ENCODE measurements at regions not wholly inside any gene's neighbourhood (a gene's known extent, or its start where the extent isn't known, plus 50 kb on each side); places are given as distances from the start of the nearest gene placed in this dataset.

DNA sequence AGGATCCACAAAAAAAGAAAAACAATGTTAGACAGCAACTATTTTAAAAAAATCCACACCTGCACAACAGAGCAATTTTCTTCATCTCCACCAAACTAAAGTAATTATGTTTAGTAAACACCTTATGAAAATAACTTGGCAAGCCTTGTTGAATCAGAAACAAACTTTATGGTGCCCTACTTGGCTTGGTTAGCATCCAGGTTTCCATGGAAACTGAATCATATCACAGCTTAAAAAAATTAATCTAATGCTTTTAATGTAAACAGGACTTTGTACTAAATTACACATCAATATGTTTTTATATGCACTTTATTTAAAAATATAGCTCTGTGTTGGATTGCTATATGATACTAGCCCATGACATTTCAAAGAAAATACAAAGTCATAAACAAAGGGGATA lies 1882.4 kb downstream of the SUCLG1 start:
- H3K27me3 ChIP-seq (replicated peaks; ENCODE audit: insufficient read depth, low read length), result no peaks in the 10 kb centered on the region
- H3K27ac ChIP-seq (ENCODE audit: low read length), result no peak overlapping the region
- H3K4me2 ChIP-seq (ENCODE audit: low read depth, low read length), result no peak overlapping the region
- H4K20me1 ChIP-seq (ENCODE audit: insufficient read depth, low read length), result no peaks in the 10 kb centered on the region
- no peaks in the 10 kb centered on the region for H3K4me1 ChIP-seq (ENCODE audit: low read length)
- no peaks in the 10 kb centered on the region for H3F3A ChIP-seq (ENCODE audit: insufficient read depth, low read length)
- H3K4me3 ChIP-seq (ENCODE audit: low read length), result no peak overlapping the region
- no peak overlapping the region for H2AFZ ChIP-seq (ENCODE audit: low read length)
- no peak for DNase-seq
- H3K9ac ChIP-seq (ENCODE audit: low read length), result no peak overlapping the region
- no peaks in the 10 kb centered on the region for H3K9me2 ChIP-seq (replicated peaks; ENCODE audit: insufficient read depth, low read length)
- H3K9me3 ChIP-seq (replicated peaks; ENCODE audit: insufficient read depth, low read length), result no peaks in the 10 kb centered on the region
- TF ChIP-seq EZH2 (optimal IDR thresholded peaks at IDR 0.05; ENCODE audit: low read depth, low read length) (no peak), EZH2phosphoT487 (IDR thresholded peaks at IDR 0.05; ENCODE audit: low read length) (no peak)
- TF ChIP-seq, protein P1, sequence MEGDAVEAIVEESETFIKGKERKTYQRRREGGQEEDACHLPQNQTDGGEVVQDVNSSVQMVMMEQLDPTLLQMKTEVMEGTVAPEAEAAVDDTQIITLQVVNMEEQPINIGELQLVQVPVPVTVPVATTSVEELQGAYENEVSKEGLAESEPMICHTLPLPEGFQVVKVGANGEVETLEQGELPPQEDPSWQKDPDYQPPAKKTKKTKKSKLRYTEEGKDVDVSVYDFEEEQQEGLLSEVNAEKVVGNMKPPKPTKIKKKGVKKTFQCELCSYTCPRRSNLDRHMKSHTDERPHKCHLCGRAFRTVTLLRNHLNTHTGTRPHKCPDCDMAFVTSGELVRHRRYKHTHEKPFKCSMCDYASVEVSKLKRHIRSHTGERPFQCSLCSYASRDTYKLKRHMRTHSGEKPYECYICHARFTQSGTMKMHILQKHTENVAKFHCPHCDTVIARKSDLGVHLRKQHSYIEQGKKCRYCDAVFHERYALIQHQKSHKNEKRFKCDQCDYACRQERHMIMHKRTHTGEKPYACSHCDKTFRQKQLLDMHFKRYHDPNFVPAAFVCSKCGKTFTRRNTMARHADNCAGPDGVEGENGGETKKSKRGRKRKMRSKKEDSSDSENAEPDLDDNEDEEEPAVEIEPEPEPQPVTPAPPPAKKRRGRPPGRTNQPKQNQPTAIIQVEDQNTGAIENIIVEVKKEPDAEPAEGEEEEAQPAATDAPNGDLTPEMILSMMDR (IDR thresholded peaks at IDR 0.05; ENCODE audit: low read length), result no peak
- H3K36me3 ChIP-seq (replicated peaks; ENCODE audit: insufficient read depth, low read length), result no peaks in the 10 kb centered on the region
- H3K79me2 ChIP-seq (ENCODE audit: low read length), result no peaks in the 10 kb centered on the region

DNA sequence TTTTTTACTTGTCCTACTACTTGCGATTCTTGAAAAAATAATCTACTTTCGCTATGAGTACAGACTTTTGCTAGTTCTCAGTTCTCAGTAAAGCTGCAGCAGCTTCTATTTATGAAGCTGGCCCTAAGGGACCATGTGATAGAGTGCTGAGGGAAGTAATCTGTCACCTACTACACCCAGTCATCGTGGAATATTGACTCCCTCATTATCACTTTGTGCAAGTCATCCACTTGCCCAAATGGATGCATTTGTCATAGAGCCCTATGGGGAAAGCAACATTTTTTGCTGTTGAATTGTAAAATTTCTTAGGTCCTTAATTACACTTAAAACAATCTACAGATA lies 1919.8 kb downstream of the SUCLG1 start:
- Histone ChIP-seq H2AFZ (ENCODE audit: low read length) (0 out of 2 replicates have a peak overlapping the region, but pooled peaks have one; percentile 4), H3K9me3 (replicated peaks; ENCODE audit: insufficient read depth, low read length) (no peaks in the 10 kb centered on the region), H3K4me1 (ENCODE audit: low read length) (no peaks in the 10 kb centered on the region), H3K4me2 (ENCODE audit: low read depth, low read length) (no peak overlapping the region), H3K9ac (ENCODE audit: low read length) (no peak overlapping the region), H3K27ac (ENCODE audit: low read length) (no peak overlapping the region), H3K79me2 (ENCODE audit: low read length) (no peaks in the 10 kb centered on the region), H3K36me3 (replicated peaks; ENCODE audit: insufficient read depth, low read length) (no peaks in the 10 kb centered on the region), H3K9me2 (replicated peaks; ENCODE audit: insufficient read depth, low read length) (no peaks in the 10 kb centered on the region), H3K4me3 (ENCODE audit: low read length) (no peak overlapping the region), H3K27me3 (replicated peaks; ENCODE audit: insufficient read depth, low read length) (no peaks in the 10 kb centered on the region), H3F3A (ENCODE audit: insufficient read depth, low read length) (no peaks in the 10 kb centered on the region), H4K20me1 (ENCODE audit: insufficient read depth, low read length) (no peaks in the 10 kb centered on the region)
- peak; percentile 10 for DNase-seq
- TF ChIP-seq EZH2 (optimal IDR thresholded peaks at IDR 0.05; ENCODE audit: low read depth, low read length) (no peak), EZH2phosphoT487 (IDR thresholded peaks at IDR 0.05; ENCODE audit: low read length) (no peak)
- TF ChIP-seq, protein P1 (IDR thresholded peaks at IDR 0.05; ENCODE audit: low read length), result no peak

DNA sequence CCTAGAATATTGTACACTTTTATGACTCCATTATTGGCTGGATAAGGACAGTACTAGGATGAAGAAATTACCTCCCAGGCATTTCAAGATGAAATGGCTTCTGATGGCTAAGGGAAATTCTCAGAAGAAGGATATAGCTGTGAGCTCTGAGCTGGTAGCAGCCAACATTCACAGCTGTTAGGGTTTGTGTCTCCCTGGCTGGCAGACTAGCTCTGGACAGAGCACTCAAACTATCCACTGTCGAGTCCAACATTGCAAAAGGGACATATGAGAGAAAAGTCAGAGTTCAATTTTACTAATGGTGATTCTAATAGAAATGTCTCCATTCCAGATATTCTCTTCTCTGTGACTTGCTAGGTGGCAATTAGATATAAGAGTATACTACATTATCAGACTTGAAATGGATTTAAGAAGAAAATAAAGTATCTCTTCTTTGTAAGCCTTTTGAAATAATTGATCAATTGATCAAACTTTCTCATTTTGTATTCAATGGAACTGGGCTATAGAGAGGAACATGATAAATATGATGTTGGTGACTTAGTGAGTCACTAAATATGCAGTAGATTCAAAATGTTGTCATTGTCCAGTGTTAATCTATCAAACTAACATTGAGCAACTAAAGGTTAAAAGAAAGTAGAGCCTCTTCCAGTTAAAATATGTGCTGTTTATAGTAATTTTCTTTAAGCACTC lies 1920.3 kb downstream of the SUCLG1 start:
- no peaks in the 10 kb centered on the region for H3K9me3 ChIP-seq (replicated peaks; ENCODE audit: insufficient read depth, low read length)
- TF ChIP-seq, protein P1 (IDR thresholded peaks at IDR 0.05; ENCODE audit: low read length), result no peak
- no peak for TF ChIP-seq EZH2phosphoT487 (IDR thresholded peaks at IDR 0.05; ENCODE audit: low read length)
- TF ChIP-seq EZH2 (optimal IDR thresholded peaks at IDR 0.05; ENCODE audit: low read depth, low read length), result no peak
- no peak for DNase-seq
- H3K27me3 ChIP-seq (replicated peaks; ENCODE audit: insufficient read depth, low read length), result no peaks in the 10 kb centered on the region
- H3K79me2 ChIP-seq (ENCODE audit: low read length), result no peaks in the 10 kb centered on the region
- H3K4me1 ChIP-seq (ENCODE audit: low read length), result no peaks in the 10 kb centered on the region
- H3K9me2 ChIP-seq (replicated peaks; ENCODE audit: insufficient read depth, low read length), result no peaks in the 10 kb centered on the region
- no peak overlapping the region for H3K9ac ChIP-seq (ENCODE audit: low read length)
- H2AFZ ChIP-seq (ENCODE audit: low read length), result 0 out of 2 replicates have a peak overlapping the region, but pooled peaks have one; percentile 4
- H3K36me3 ChIP-seq (replicated peaks; ENCODE audit: insufficient read depth, low read length), result no peaks in the 10 kb centered on the region
- no peaks in the 10 kb centered on the region for H3F3A ChIP-seq (ENCODE audit: insufficient read depth, low read length)
- no peak overlapping the region for H3K4me3 ChIP-seq (ENCODE audit: low read length)
- H3K27ac ChIP-seq (ENCODE audit: low read length), result no peak overlapping the region
- H3K4me2 ChIP-seq (ENCODE audit: low read depth, low read length), result no peak overlapping the region
- H4K20me1 ChIP-seq (ENCODE audit: insufficient read depth, low read length), result no peaks in the 10 kb centered on the region
